SK-N-SH treated with all-trans-retinoic acid at 6 μM for 48 hours (cell line): ENCODE measurements at regions not wholly inside any gene's neighbourhood (a gene's known extent, or its start where the extent isn't known, plus 50 kb on each side); places are given as distances from the start of the nearest gene placed in this dataset.

ENCODE experiments used
- ATAC-seq: fragments of 200-7000 bp; cut with Tn5 transposase; 3 replicates; pipeline ENCODE4 v1.9.1; 2020; ENCODE audit warnings: mild to moderate bottlenecking, moderate library complexity
- ARNTL ChIP-seq: fragments of 450-650 bp; formaldehyde crosslinking; IDR thresholded peaks from 2 replicates; pipeline ENCODE4 v1.5.0; 2020; ENCODE audit warnings: low read depth, mild to moderate bottlenecking, moderate library complexity, borderline replicate concordance
- BACH2 ChIP-seq: fragments of 250-450 bp; sonication (Bioruptor Pico); IDR thresholded peaks from 2 replicates; pipeline ENCODE4 v1.9.0; 2021; ENCODE audit warnings: mild to moderate bottlenecking, borderline replicate concordance
- ESRRG ChIP-seq: fragments of 250-450 bp; sonication (Bioruptor Pico); IDR thresholded peaks from 2 replicates; pipeline ENCODE4 v1.6.1; 2021; ENCODE audit warnings: mild to moderate bottlenecking
- GLIS3 ChIP-seq: fragments of 250-450 bp; sonication (Bioruptor Pico); IDR thresholded peaks from 2 replicates; pipeline ENCODE4 v1.5.0; 2020; ENCODE audit warnings: mild to moderate bottlenecking, moderate library complexity
- ISL1 ChIP-seq: fragments of 250-450 bp; sonication (Bioruptor Pico); IDR thresholded peaks from 2 replicates; pipeline ENCODE4 v2.1.2; 2022; ENCODE audit warnings: mild to moderate bottlenecking, moderate library complexity
- OSR1 ChIP-seq: fragments of 250-450 bp; sonication (Bioruptor Pico); IDR thresholded peaks from 2 replicates; pipeline ENCODE4 v1.8.0; 2022; ENCODE audit warnings: moderate library complexity, mild to moderate bottlenecking, inconsistent platforms
- PPARA ChIP-seq: fragments of 250-450 bp; sonication (Bioruptor Pico); IDR thresholded peaks from 2 replicates; pipeline ENCODE4 v1.5.0; 2020; ENCODE audit warnings: mild to moderate bottlenecking, borderline replicate concordance
- RARB ChIP-seq: fragments of 250-450 bp; sonication (Bioruptor Pico); IDR thresholded peaks from 2 replicates; pipeline ENCODE4 v1.8.0; 2021; ENCODE audit warnings: mild to moderate bottlenecking, moderate library complexity
- SNAI2 ChIP-seq: fragments of 250-450 bp; sonication (Bioruptor Pico); IDR thresholded peaks from 2 replicates; pipeline ENCODE4 v1.5.0; 2020; ENCODE audit warnings: mild to moderate bottlenecking, moderate library complexity
- TCF4 ChIP-seq: fragments of 250-450 bp; sonication (Bioruptor Pico); IDR thresholded peaks from 2 replicates; pipeline ENCODE4 v1.8.0; 2021; ENCODE audit warnings: mild to moderate bottlenecking, moderate library complexity, borderline replicate concordance
- TOX ChIP-seq: fragments of 250-450 bp; sonication (Bioruptor Pico); IDR thresholded peaks from 2 replicates; pipeline ENCODE4 v1.8.0; 2021; ENCODE audit warnings: mild to moderate bottlenecking, moderate library complexity, borderline replicate concordance
- ZC3H10 ChIP-seq: fragments of 250-450 bp; sonication (Bioruptor Pico); IDR thresholded peaks from 2 replicates; pipeline ENCODE4 v1.5.1; 2021; ENCODE audit warnings: mild to moderate bottlenecking, moderate library complexity
- ZFP3 ChIP-seq: fragments of 250-450 bp; sonication (Bioruptor Pico); IDR thresholded peaks from 2 replicates; pipeline ENCODE4 v1.5.0; 2020; ENCODE audit warnings: mild to moderate bottlenecking, moderate library complexity
- ZFP30 ChIP-seq: fragments of 450-650 bp; formaldehyde crosslinking; IDR thresholded peaks from 2 replicates; pipeline ENCODE4 v1.5.0; 2022; ENCODE audit warnings: mild to moderate bottlenecking, moderate library complexity
- ZNF565 ChIP-seq: fragments of 450-650 bp; formaldehyde crosslinking; conservative IDR thresholded peaks from 2 replicates; pipeline ENCODE4 v1.5.0; 2020; ENCODE audit warnings: low read depth, mild to moderate bottlenecking, moderate library complexity
- ZNF70 ChIP-seq: fragments of 450-650 bp; formaldehyde crosslinking; IDR thresholded peaks from 2 replicates; pipeline ENCODE4 v1.5.0; 2020; ENCODE audit warnings: mild to moderate bottlenecking, moderate library complexity
- TF ChIP-seq, protein P1 (sequence below): fragments of 250-450 bp; sonication (Bioruptor Pico); IDR thresholded peaks from 2 replicates; pipeline ENCODE4 v1.5.1; 2020; ENCODE audit warnings: low read depth, mild to moderate bottlenecking, moderate library complexity
- TF ChIP-seq, protein P2 (sequence below): fragments of 250-450 bp; sonication (Bioruptor Pico); IDR thresholded peaks from 2 replicates; pipeline ENCODE4 v1.5.1; 2021; ENCODE audit warnings: mild to moderate bottlenecking, moderate library complexity
- TF ChIP-seq, protein P3 (sequence below): fragments of 250-450 bp; sonication (Bioruptor Pico); IDR thresholded peaks from 2 replicates; pipeline ENCODE4 v1.8.0; 2020; ENCODE audit warnings: mild to moderate bottlenecking, moderate library complexity, borderline replicate concordance
- TF ChIP-seq, protein P4 (sequence below): fragments of 250-450 bp; sonication (Bioruptor Pico); IDR thresholded peaks from 2 replicates; pipeline ENCODE4 v1.8.0; 2021; ENCODE audit warnings: low read depth, mild to moderate bottlenecking, moderate library complexity, borderline replicate concordance
- TF ChIP-seq, protein P5 (sequence below): fragments of 250-450 bp; sonication (Bioruptor Pico); IDR thresholded peaks from 2 replicates; pipeline ENCODE4 v1.5.0; 2020; ENCODE audit warnings: mild to moderate bottlenecking, moderate library complexity

DNA sequence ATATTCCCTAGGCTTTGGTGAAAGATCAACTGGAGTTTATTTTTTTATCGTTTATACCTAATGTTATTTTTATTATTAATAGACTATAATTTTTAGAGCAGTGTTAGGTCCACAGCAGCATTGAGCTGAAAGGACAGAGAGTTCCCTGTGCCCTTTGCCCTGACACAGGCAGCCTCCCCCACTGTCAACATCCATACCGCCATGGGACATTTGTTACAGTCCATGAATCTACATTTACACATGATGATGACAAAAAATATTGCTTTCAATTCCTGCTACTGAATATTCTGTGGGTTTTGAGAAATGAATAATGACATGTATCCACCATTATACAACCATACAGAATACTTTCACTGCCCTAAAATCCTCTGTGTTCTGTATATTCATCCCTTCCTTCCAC is 1297.5 kb upstream of the SORCS1 start:
- no peak for TF ChIP-seq ZC3H10 (CRISPR knock-in tag)
- no peak for TF ChIP-seq TOX (CRISPR knock-in tag)
- no peak for TF ChIP-seq ZFP3 (CRISPR knock-in tag)
- TF ChIP-seq, protein P1, sequence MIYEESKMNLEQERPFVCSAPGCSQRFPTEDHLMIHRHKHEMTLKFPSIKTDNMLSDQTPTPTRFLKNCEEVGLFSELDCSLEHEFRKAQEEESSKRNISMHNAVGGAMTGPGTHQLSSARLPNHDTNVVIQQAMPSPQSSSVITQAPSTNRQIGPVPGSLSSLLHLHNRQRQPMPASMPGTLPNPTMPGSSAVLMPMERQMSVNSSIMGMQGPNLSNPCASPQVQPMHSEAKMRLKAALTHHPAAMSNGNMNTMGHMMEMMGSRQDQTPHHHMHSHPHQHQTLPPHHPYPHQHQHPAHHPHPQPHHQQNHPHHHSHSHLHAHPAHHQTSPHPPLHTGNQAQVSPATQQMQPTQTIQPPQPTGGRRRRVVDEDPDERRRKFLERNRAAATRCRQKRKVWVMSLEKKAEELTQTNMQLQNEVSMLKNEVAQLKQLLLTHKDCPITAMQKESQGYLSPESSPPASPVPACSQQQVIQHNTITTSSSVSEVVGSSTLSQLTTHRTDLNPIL (CRISPR knock-in tag): no peak
- no peak for TF ChIP-seq TCF4 (CRISPR knock-in tag)
- no peak for TF ChIP-seq SNAI2 (CRISPR knock-in tag)
- TF ChIP-seq ARNTL (CRISPR knock-in tag): no peak
- TF ChIP-seq, protein P2, sequence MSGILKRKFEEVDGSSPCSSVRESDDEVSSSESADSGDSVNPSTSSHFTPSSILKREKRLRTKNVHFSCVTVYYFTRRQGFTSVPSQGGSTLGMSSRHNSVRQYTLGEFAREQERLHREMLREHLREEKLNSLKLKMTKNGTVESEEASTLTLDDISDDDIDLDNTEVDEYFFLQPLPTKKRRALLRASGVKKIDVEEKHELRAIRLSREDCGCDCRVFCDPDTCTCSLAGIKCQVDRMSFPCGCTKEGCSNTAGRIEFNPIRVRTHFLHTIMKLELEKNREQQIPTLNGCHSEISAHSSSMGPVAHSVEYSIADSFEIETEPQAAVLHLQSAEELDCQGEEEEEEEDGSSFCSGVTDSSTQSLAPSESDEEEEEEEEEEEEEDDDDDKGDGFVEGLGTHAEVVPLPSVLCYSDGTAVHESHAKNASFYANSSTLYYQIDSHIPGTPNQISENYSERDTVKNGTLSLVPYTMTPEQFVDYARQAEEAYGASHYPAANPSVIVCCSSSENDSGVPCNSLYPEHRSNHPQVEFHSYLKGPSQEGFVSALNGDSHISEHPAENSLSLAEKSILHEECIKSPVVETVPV (CRISPR knock-in tag): no peak
- TF ChIP-seq ESRRG (CRISPR knock-in tag): no peak
- no peak for TF ChIP-seq ISL1 (CRISPR knock-in tag)
- TF ChIP-seq, protein P3, sequence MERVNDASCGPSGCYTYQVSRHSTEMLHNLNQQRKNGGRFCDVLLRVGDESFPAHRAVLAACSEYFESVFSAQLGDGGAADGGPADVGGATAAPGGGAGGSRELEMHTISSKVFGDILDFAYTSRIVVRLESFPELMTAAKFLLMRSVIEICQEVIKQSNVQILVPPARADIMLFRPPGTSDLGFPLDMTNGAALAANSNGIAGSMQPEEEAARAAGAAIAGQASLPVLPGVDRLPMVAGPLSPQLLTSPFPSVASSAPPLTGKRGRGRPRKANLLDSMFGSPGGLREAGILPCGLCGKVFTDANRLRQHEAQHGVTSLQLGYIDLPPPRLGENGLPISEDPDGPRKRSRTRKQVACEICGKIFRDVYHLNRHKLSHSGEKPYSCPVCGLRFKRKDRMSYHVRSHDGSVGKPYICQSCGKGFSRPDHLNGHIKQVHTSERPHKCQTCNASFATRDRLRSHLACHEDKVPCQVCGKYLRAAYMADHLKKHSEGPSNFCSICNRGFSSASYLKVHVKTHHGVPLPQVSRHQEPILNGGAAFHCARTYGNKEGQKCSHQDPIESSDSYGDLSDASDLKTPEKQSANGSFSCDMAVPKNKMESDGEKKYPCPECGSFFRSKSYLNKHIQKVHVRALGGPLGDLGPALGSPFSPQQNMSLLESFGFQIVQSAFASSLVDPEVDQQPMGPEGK (CRISPR knock-in tag): no peak
- no peak for TF ChIP-seq OSR1 (CRISPR knock-in tag)
- no peak for TF ChIP-seq BACH2 (CRISPR knock-in tag)
- TF ChIP-seq, protein P4, sequence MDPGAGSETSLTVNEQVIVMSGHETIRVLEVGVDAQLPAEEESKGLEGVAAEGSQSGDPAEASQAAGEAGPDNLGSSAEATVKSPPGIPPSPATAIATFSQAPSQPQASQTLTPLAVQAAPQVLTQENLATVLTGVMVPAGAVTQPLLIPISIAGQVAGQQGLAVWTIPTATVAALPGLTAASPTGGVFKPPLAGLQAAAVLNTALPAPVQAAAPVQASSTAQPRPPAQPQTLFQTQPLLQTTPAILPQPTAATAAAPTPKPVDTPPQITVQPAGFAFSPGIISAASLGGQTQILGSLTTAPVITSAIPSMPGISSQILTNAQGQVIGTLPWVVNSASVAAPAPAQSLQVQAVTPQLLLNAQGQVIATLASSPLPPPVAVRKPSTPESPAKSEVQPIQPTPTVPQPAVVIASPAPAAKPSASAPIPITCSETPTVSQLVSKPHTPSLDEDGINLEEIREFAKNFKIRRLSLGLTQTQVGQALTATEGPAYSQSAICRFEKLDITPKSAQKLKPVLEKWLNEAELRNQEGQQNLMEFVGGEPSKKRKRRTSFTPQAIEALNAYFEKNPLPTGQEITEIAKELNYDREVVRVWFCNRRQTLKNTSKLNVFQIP (CRISPR knock-in tag): no peak
- TF ChIP-seq ZFP30 (CRISPR knock-in tag): no peak
- TF ChIP-seq RARB (CRISPR knock-in tag): no peak
- TF ChIP-seq, protein P5, sequence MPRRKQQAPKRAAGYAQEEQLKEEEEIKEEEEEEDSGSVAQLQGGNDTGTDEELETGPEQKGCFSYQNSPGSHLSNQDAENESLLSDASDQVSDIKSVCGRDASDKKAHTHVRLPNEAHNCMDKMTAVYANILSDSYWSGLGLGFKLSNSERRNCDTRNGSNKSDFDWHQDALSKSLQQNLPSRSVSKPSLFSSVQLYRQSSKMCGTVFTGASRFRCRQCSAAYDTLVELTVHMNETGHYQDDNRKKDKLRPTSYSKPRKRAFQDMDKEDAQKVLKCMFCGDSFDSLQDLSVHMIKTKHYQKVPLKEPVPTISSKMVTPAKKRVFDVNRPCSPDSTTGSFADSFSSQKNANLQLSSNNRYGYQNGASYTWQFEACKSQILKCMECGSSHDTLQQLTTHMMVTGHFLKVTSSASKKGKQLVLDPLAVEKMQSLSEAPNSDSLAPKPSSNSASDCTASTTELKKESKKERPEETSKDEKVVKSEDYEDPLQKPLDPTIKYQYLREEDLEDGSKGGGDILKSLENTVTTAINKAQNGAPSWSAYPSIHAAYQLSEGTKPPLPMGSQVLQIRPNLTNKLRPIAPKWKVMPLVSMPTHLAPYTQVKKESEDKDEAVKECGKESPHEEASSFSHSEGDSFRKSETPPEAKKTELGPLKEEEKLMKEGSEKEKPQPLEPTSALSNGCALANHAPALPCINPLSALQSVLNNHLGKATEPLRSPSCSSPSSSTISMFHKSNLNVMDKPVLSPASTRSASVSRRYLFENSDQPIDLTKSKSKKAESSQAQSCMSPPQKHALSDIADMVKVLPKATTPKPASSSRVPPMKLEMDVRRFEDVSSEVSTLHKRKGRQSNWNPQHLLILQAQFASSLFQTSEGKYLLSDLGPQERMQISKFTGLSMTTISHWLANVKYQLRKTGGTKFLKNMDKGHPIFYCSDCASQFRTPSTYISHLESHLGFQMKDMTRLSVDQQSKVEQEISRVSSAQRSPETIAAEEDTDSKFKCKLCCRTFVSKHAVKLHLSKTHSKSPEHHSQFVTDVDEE (CRISPR knock-in tag): no peak
- TF ChIP-seq ZNF565: no peak
- no peak for TF ChIP-seq ZNF70 (CRISPR knock-in tag)
- no peak for TF ChIP-seq PPARA (CRISPR knock-in tag)
- TF ChIP-seq, all 23 proteins: peak for 0
- ATAC-seq: no peak

DNA sequence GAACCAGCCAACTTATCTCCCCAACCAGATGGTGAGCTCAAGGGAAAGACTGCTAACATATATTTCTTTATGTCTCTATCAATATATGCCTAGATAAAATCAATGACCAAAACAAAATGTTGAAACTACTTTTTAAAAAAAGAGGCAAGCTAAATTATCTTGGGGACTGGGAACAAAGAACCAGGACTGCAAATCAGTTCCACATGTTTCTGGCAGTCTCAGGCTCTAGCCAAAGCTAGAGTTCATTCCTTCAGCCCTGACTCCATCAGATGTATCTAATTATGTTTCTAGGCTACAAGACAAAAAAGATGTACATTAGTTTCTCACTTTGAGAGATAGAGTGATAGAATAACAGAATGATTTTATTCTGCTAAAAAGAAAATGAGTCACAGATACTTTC is 1290.3 kb upstream of the SORCS1 start:
- peak; percentile 89 for ATAC-seq
- TF ChIP-seq, protein P4 (CRISPR knock-in tag): no peak
- no peak for TF ChIP-seq ZFP30 (CRISPR knock-in tag)
- TF ChIP-seq ESRRG (CRISPR knock-in tag): no peak
- TF ChIP-seq PPARA (CRISPR knock-in tag): no peak
- no peak for TF ChIP-seq RARB (CRISPR knock-in tag)
- no peak for TF ChIP-seq BACH2 (CRISPR knock-in tag)
- TF ChIP-seq, protein P5 (CRISPR knock-in tag): peak; percentile 25; the same call in 1 of the 2 replicates
- TF ChIP-seq ARNTL (CRISPR knock-in tag): no peak
- peak; percentile 92 for TF ChIP-seq TCF4 (CRISPR knock-in tag)
- TF ChIP-seq ISL1 (CRISPR knock-in tag): peak; percentile 51
- no peak for TF ChIP-seq GLIS3 (CRISPR knock-in tag)
- TF ChIP-seq ZC3H10 (CRISPR knock-in tag): no peak
- TF ChIP-seq, protein P2 (CRISPR knock-in tag): no peak
- TF ChIP-seq, protein P1 (CRISPR knock-in tag): no peak
